Psoas muscle (tissue), 7 donors: ENCODE measurements at regions not wholly inside any gene's neighbourhood (a gene's known extent, or its start where the extent isn't known, plus 50 kb on each side); places are given as distances from the start of the nearest gene placed in this dataset.

Experiments
- ATAC-seq, 4 donors: fragments of 200-7000 bp; cut with Tn5 transposase; one replicate each; pipeline ENCODE4 v1.9.1; 2020; ENCODE audit warnings: moderate library complexity in 3 of 4, mild to moderate bottlenecking in 2 of 4
- DNase-seq, 2 donors: peaks; one replicate each; pipeline ENCODE4 v3.0.0-alpha.2; 2020
- H3K27ac ChIP-seq: fragments of 200-600 bp; one replicate; pipeline ENCODE4 v1.8.0; 2022
- H3K27me3 ChIP-seq, 3 donors: fragments of 200-600 bp in 1 of 3; one replicate each; pipeline versions ENCODE4 v1.6.1 to v1.8.0; 2013 to 2022; ENCODE audit warnings: low read length in 2 of 3, mild to moderate bottlenecking in 2 of 3, moderate library complexity in 1 of 3; ENCODE audit not compliant: insufficient read depth in 3 of 3
- H3K36me3 ChIP-seq, 2 donors: fragments of 200-600 bp in 1 of 2; one replicate each; pipeline versions ENCODE4 v1.6.1 to v1.8.0; 2013 to 2022; ENCODE audit warnings: low read depth in 1 of 2, mild to moderate bottlenecking in 1 of 2, moderate library complexity in 1 of 2; ENCODE audit not compliant: insufficient read depth in 1 of 2
- H3K4me1 ChIP-seq: fragments of 200-600 bp; one replicate; pipeline ENCODE4 v1.8.0; 2022
- H3K4me3 ChIP-seq: fragments of 200-600 bp; one replicate; pipeline ENCODE4 v1.8.0; 2022; ENCODE audit warnings: mild to moderate bottlenecking
- H3K9me3 ChIP-seq: fragments of 200-600 bp; one replicate; pipeline ENCODE4 v1.8.0; 2022
- CTCF ChIP-seq: fragments of 200-600 bp; IDR thresholded peaks from one replicate; pipeline ENCODE4 v1.8.0; 2022; ENCODE audit warnings: antibody characterized with exemption
- WGBS, 3 donors: extraction: QIAGEN DNeasy Blood & Tissue Kit; methylation state at CpG; one replicate each; pipeline versions ENCODE4 v1.1.6 to v1.1.7; 2013; 5-methylcytosine and 5-hydroxymethylcytosine counted together
- intact Hi-C, 2 donors: fragments of 100-400 bp; cut with DNase I; formaldehyde crosslinking; loops; one replicate each; pipeline versions ENCODE4 v1.11.0 to v1.14.2; 2022
- donor health status: healthy with polysubstance abuse.
- donor health status: DM: no; HTN: no; CAD: no; lungs with moderate emphysema.
- donor health status: Bipolar disorder and iron deficiency.
- donor health status: healthy.
- donor health status: DM: yes; HTN: yes; CAD: no.
- donor health status: DM: no; HTN: no; CAD: no.
- donor health status: DM: yes; HTN: yes; CAD: no.

GRCh38 chr16:17724242-17724898 lies 253.6 kb upstream of the XYLT1 start:
- intact Hi-C loops: no loop called here
- H3K9me3 ChIP-seq: no peaks in the 10 kb centered on the region
- TF ChIP-seq CTCF: no peak
- DNase-seq (no peak), ATAC-seq (no peak)
- WGBS, 3 donors: 71 to 77% (median 74%) methylated on average over 10 of the region's 10 CpGs
- no peaks in the 10 kb centered on the region for H3K4me1 ChIP-seq
- no peaks in the 10 kb centered on the region for H3K27me3 ChIP-seq
- H3K36me3 ChIP-seq: no peaks in the 10 kb centered on the region
- H3K27ac ChIP-seq: no peak overlapping the region
- no peak overlapping the region for H3K4me3 ChIP-seq

- no peak for TF ChIP-seq CTCF
- H3K4me3 ChIP-seq: no peak overlapping the region
- 80 to 83% (median 81%) methylated on average over 10 of the region's 10 CpGs for WGBS, 3 donors
- ATAC-seq (no peak), DNase-seq (no peak)
- intact Hi-C loops: no loop called here
- H3K9me3 ChIP-seq: no peaks in the 10 kb centered on the region
- H3K36me3 ChIP-seq: no peaks in the 10 kb centered on the region
- H3K4me1 ChIP-seq: no peaks in the 10 kb centered on the region
- no peak overlapping the region for H3K27ac ChIP-seq
- no peaks in the 10 kb centered on the region for H3K27me3 ChIP-seq
Observed at GRCh38 chr16:17723531-17724134, 252.9 kb upstream of the XYLT1 start.

- ATAC-seq (no peak), DNase-seq (no peak)
- WGBS, 3 donors: 72 to 79% (median 75%) methylated on average over 2 of the region's 2 CpGs
- TF ChIP-seq CTCF: no peak
- H3K27ac ChIP-seq: no peak overlapping the region
- H3K4me1 ChIP-seq: no peaks in the 10 kb centered on the region
- no peaks in the 10 kb centered on the region for H3K27me3 ChIP-seq
- intact Hi-C loops: no loop called here
- H3K4me3 ChIP-seq: no peak overlapping the region
- H3K36me3 ChIP-seq: no peaks in the 10 kb centered on the region
- H3K9me3 ChIP-seq: no peaks in the 10 kb centered on the region
Observed at GRCh38 chr16:17718495-17718894, 247.7 kb upstream of the XYLT1 start.

GRCh38 chr16:17705847-17706246 lies 235.1 kb upstream of the XYLT1 start:
- H3K27ac ChIP-seq: no peak overlapping the region
- no peaks in the 10 kb centered on the region for H3K9me3 ChIP-seq
- intact Hi-C loops: no loop called here
- H3K4me3 ChIP-seq: no peak overlapping the region
- TF ChIP-seq CTCF: no peak
- H3K4me1 ChIP-seq: no peaks in the 10 kb centered on the region
- no peak for DNase-seq
- no peak for ATAC-seq
- no peaks in the 10 kb centered on the region for H3K36me3 ChIP-seq
- peaks cover 0 to 2% (median 0%) of the 10 kb centered on the region in 3 donors for H3K27me3 ChIP-seq
- WGBS, 3 donors: 82 to 85% (median 84%) methylated on average over 4 of the region's 4 CpGs

GRCh38 chr16:17696616-17697015 lies 225.9 kb upstream of the XYLT1 start:
- H3K9me3 ChIP-seq: no peaks in the 10 kb centered on the region
- no peak for TF ChIP-seq CTCF
- H3K36me3 ChIP-seq: no peaks in the 10 kb centered on the region
- no peak overlapping the region for H3K4me3 ChIP-seq
- H3K27me3 ChIP-seq: peaks cover 0 to 4% (median 0%) of the 10 kb centered on the region in 3 donors
- no peak for DNase-seq
- H3K4me1 ChIP-seq: no peaks in the 10 kb centered on the region
- H3K27ac ChIP-seq: no peak overlapping the region
- intact Hi-C loops: no loop called here
- 45 to 55% (median 52%) methylated on average over 3 of the region's 3 CpGs for WGBS, 3 donors
- no peak for ATAC-seq
